T follicular helper cell (primary cell): ENCODE measurements at regions not wholly inside any gene's neighbourhood (a gene's known extent, or its start where the extent isn't known, plus 50 kb on each side); places are given as distances from the start of the nearest gene placed in this dataset.
"Not testable (repeated sequence)": the region's sequence is repeated elsewhere in the genome, so short reads cannot be mapped to it uniquely, and the experiment has no call there.

Source experiments
- DNase-seq: peaks from one replicate; pipeline ENCODE4 v3.0.0-alpha.2; 2020; ENCODE audit warnings: low read depth

DNA sequence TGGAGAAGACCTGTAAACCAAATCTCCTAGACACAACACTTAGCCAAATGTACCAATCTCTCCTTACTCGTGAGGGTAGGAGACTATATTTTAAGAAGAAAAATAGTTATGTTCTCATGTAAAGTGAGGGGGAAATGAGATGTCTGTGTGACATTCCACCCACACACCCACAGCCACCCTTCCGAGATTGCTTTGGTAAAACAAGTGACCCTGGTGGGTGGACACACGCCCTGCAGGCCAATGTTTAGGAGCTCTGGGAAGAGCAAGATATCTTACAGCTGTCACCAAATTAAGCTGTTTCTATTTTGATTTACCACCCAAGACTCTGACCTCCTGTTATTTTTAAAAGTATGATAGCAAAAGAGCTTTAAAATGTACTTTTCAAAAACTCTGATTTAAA, 147.2 kb upstream of the PFKP start:
- no peak for DNase-seq

- DNase-seq = no peak
These were observed 148.3 kb upstream of the PFKP start for GRCh38 chr10:2919016-2919415.

- no peak for DNase-seq
These were observed 148.9 kb upstream of the PFKP start for GRCh38 chr10:2918489-2918888.

GRCh38 chr10:2917926-2918325, 149.4 kb upstream of the PFKP start:
- no peak for DNase-seq

DNA sequence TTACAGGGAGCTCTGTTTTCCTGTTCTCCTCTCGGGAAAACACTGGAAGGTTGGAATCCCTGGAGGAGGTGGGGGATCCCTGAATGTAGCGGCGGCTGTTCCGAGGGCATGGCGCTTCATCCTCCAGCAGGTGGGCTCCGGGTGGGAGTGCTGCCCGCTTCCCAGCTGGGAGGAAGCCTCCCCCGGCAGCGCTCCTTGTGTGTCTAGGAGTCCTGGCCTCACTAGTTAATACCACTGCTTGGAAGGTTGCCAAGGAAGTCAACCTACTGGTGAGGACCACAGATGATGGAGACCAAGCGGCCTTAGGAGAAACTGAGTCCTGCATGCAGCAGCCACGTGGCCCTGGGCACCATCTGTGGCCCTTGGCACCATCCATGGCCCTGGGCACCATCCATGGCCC, 151.9 kb upstream of the PFKP start:
- no peak for DNase-seq

DNA sequence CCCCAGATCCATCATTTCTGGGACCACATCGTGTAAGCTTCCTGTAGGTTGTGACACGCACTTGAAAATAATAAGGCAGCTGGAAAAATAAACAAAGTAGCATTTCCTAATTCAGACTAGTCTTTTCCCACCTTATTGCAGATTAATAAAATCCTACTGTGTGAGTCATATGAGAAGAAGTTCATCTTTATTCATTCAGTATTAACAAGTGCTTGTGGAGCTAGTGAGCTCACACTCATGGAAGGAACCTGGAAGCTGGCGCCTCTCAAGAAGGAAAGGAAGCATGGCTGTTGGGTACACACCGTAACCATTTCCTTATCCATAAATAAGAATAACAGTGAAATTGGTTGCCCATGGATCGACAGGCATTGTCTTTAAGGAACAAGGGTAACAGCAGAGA, 152.6 kb upstream of the PFKP start:
- DNase-seq = no peak

DNA sequence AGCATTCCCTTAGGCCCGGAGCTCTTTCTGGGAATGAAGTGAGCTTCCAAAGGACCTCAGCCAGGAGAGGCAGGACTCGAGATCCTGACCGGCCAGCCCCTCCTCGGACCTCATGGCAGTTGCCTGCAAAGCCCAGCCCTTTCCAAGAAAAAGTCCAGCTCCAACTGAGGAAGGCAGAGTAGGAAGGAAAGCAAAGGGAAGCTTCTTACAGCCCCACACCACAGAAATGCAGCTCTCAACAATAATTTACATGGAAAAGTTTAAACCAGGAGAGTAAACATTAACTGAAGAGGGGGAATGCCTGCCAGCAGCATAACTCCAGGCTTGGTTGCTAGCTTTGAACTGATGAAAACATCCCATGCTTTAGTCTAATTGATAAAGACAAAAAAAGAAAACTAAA, 153.9 kb upstream of the PFKP start:
- DNase-seq = no peak

DNA sequence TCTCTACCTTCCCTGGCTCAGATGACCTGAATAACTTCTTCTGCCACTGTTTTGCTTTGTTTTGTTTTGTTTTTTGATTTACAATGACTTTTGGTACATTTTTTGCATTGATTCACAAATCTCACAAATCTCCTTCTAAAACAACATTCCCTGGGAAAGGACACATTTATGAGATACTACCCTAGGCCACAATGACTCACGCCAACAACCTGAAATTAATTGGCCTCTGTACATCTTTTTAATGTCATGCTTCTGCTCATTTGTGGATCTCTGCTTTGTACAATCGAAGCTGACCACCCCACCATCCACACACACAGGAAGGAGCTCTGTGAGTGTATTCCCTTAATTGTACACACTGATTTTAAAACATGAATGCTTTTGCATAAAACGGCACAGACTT, 156.7 kb upstream of the PFKP start:
- DNase-seq = no peak

DNA sequence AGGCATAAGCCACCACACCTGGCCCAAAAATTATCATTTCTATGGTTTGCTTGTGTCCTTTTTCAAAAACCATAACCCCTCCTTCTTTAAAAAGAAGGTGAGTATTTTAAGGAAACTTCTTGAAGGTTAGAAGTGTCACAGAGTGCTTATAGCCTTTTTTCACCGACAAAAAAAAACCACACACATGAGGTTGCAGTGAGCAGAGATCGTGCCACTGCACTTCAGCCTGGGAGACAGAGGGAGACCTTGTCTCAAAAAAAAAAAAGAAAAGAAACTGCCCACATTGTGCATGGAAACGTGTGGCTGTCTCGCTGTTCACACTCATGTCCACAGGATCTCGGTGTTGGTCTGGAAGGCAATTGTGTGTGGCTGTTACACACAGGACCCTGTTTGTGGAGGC, 157.4 kb upstream of the PFKP start:
- DNase-seq = no peak

DNA sequence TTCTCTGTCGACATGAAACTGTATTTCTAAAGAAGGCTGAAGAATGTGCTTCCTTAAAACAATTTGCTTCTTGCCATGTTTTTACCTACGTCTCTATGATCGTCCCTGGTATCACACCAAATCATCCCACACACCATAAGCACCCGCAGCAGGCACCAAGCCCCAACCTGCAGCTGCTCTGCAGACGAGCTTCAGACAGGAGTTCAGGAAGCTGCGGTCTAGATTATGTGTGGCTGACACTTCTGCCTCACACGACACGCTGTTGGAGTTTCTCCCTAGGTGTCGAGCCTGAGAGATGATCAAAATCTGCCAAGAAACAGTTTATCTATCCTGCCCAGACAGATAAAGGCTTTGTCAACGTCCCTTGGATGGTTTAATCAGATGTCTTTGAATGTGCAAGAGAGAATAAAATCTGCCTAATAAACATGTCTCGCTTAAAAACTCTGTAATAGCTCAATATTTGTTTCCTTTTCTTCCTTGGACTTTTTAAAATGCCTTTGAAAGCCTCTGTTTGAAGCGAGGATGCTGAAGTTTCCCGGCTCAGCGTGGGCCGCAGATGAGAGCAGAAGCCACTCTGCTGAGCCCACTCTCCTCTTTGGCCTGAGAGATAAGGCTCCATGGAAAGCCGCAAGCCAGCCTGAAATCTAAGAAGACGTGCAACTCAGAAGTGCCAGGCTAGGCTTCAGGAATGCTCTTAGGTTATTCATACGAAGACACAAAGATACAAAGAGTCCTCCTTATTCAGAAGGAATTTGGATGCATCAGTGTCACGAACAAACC, 158.3 kb upstream of the PFKP start:
- DNase-seq = no peak

DNA sequence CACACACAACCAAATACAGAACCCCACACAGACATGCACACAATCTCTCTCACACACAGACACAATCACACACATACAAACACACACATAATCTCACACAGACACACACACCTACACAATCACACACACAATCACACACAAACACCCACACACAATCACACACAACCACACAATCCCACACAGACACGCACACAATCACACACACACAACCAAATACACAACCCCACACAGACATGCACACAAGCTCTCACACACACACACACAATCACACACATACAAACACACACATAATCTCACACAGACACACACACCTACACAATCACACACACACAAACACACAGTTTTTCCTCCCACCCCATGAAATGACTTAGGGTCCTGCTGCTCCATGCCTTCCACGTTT, 160.4 kb upstream of the PFKP start:
- no peak for DNase-seq

GRCh38 chr10:2905851-2906250, 161.5 kb upstream of the PFKP start:
- DNase-seq = no peak

GRCh38 chr10:2900530-2900929, 166.8 kb upstream of the PFKP start:
- no peak for DNase-seq

DNA sequence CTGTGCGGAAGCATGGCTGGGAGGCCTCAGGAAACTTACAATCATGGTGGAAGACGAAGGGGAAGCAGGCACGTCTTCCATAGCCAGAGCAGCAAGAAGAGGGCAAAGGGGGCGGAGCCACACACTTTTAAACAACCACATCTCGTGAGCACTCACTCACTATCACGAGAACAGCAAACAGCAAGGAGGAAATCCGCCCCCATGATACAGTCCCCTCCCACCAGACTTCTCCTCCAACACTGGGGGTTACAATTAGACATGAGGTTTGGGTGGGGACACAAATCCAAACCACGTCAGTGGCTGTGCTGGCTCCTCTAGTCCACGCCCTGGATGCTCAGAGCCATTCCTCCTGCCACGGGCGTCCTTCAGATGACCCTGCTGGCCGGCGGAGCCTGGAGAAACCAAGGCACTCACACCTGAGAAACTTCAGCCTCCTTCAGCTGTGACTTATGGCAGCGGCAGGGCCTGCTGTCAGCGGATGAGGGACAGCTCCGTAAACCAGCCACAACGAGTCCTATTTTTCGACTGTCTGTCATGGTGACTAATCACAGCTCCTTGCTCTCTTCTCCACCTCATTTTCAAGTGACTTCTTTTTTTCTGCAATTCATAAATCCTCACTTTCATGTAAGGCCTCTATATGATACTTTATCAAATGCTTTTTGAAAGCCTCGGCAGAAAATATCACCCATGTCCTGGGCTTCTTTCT, 167.9 kb upstream of the PFKP start:
- no peak for DNase-seq

DNA sequence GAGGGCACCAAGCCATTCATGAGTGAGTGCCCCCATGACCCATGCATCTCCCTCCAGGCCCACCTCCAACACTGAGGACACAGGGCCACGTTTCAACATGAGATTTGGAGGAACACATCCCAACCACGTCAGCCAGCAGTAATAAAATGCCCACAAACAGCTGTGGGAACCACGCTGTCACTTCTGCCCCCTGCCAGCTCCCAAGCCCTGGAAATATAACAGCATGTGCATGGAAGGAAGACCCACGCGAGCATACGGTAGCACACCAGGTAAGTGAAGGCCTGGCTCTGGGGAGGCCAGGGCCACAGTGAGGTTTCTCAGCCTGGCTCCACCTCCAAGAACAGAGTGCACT, 168.9 kb upstream of the PFKP start:
- DNase-seq = no peak

- DNase-seq = no peak
These were observed 169.5 kb upstream of the PFKP start for GRCh38 chr10:2897619-2898508.

GRCh38 chr10:2896334-2896733, 171.0 kb upstream of the PFKP start:
- not testable (repeated sequence) for DNase-seq

GRCh38 chr10:2895594-2896196, 171.7 kb upstream of the PFKP start:
- DNase-seq = no peak

GRCh38 chr10:2893991-2894390, 173.4 kb upstream of the PFKP start:
- no peak for DNase-seq

DNA sequence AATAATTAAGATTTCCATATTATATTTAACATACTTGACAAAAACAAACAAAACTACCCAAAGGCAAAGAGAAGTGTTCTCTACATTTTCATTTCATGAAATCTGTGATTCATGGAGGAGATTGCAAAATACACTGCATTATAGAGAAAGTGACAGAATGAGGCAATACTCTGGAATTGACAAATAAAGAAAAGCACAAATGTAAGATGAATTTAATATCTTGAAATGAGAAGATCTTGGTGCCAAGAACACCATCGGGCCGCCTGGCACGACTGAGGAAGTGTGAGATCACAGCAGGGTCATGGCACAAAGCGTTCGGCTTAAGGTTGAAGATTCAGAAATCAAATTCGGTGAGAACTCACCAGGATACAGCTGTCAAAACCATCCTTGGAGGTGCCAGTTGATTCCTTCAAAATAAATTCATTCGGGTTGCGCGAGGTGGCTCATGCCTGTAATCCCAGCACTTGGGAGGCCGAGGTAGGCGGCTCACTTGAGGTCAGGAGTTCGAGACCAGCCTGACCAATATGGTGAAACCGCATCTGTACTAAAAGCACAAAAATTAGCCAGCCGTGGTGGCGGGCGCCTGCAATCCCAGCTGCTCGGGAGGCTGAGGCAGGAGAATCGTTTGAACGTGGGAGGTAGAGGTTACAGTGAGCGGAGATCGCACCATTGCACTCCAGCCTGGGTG, 174.0 kb upstream of the PFKP start:
- no peak for DNase-seq

DNA sequence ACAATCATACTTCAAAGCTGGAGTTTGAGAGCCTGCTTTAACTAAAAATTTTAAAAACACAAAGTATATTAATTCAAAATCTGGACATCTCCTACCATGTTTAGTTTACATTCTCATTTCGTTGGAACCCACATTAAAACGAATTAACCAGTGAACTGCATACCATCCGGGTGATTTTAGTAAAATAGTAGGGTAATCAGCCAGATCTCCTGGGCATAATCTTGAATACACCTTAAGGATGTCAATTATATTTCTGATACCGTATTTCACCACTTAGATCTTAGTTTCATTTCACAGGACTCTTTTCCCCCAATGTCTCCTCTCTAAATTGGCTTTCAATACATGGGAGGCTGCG, 175.6 kb upstream of the PFKP start:
- DNase-seq = no peak
